ENCODE measurements at regions not wholly inside any gene's neighbourhood (a gene's known extent, or its start where the extent isn't known, plus 50 kb on each side); places are given as distances from the start of the nearest gene placed in this dataset.
A peak's percentile ranks its signal among the peaks of the same experiment; 100 is the strongest.

DNA sequence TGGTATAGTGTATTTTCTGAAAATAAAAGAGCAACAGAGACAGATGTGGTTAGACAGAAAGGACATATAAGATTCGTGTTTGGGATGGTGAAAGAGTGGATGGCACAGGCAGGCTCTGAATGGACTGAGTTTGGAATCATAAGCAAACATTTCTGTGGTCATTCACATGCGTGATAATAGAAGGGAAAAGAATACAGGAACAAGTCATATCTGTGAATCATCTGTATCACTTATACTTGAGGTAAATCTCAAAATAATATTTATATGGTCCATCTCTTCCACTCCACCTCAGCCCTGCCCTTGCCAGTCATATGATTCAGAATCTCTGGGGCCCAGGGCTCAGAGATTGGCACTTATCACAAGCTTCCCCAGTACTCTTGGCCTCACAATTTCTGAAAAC, 535.1 kb downstream of the BCKDHB start:
- H3K4me3 Mint-ChIP-seq: no peak overlapping the region
- ChIA-PET POLR2A (no interaction called here), CTCF (no interaction called here)
- H3K36me3 Mint-ChIP-seq: no peaks in the 10 kb centered on the region
- H3K27me3 Mint-ChIP-seq: no peaks in the 10 kb centered on the region
- H3K4me1 Mint-ChIP-seq (ENCODE audit: low read depth): no peaks in the 10 kb centered on the region
- H3K27ac Mint-ChIP-seq: no peak overlapping the region
- no peak for DNase-seq
- intact Hi-C loops (cut with micrococcal nuclease): no loop called here
- H3K9me3 Mint-ChIP-seq: peaks cover 5% of the 10 kb centered on the region

DNA sequence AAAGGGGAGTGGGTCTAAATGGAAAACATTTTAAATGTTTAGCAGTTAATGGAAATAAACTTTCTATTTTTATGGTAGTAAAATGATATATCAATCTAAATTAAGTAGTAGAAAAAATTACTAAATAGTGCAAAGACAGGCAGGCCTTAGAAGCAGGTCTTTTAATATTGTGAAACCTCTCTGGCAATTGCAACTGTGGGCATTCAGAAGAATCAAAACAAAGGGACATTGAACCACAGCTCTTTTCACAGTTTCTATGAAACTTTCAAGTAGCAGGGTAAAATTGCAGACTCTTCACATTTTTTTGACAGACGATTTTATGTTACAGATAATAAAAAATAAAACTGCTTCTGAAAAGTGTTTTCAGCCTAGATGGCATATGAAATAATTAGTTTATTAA, 533.7 kb downstream of the BCKDHB start:
- H3K4me3 Mint-ChIP-seq: no peak overlapping the region
- no peak for DNase-seq
- intact Hi-C loops (cut with micrococcal nuclease): no loop called here
- no peaks in the 10 kb centered on the region for H3K4me1 Mint-ChIP-seq (ENCODE audit: low read depth)
- H3K9me3 Mint-ChIP-seq: peaks cover 3% of the 10 kb centered on the region
- ChIA-PET CTCF (no interaction called here), POLR2A (no interaction called here)
- no peak overlapping the region for H3K27ac Mint-ChIP-seq
- H3K36me3 Mint-ChIP-seq: no peaks in the 10 kb centered on the region
- no peaks in the 10 kb centered on the region for H3K27me3 Mint-ChIP-seq

- H3K4me3 Mint-ChIP-seq: no peak overlapping the region
- no peaks in the 10 kb centered on the region for H3K4me1 Mint-ChIP-seq (ENCODE audit: low read depth)
- H3K36me3 Mint-ChIP-seq: no peaks in the 10 kb centered on the region
- intact Hi-C loops (cut with micrococcal nuclease): no loop called here
- ChIA-PET CTCF (no interaction called here), POLR2A (no interaction called here)
- no peak overlapping the region for H3K27ac Mint-ChIP-seq
- no peak for DNase-seq
- no peaks in the 10 kb centered on the region for H3K9me3 Mint-ChIP-seq
- no peaks in the 10 kb centered on the region for H3K27me3 Mint-ChIP-seq
Observed at GRCh38 chr6:80639181-80639629, 532.7 kb downstream of the BCKDHB start.

- intact Hi-C loops (cut with micrococcal nuclease): no loop called here
- Mint-ChIP-seq H3K4me3 (no peak overlapping the region), H3K36me3 (no peaks in the 10 kb centered on the region), H3K9me3 (no peaks in the 10 kb centered on the region), H3K27me3 (no peaks in the 10 kb centered on the region), H3K27ac (no peak overlapping the region), H3K4me1 (ENCODE audit: low read depth) (no peaks in the 10 kb centered on the region)
- peak; percentile 8 for DNase-seq
- POLR2A ChIA-PET: no interaction called here
- CTCF ChIA-PET: no interaction called here
Observed at GRCh38 chr6:80638213-80639055, 532.0 kb downstream of the BCKDHB start.

DNA sequence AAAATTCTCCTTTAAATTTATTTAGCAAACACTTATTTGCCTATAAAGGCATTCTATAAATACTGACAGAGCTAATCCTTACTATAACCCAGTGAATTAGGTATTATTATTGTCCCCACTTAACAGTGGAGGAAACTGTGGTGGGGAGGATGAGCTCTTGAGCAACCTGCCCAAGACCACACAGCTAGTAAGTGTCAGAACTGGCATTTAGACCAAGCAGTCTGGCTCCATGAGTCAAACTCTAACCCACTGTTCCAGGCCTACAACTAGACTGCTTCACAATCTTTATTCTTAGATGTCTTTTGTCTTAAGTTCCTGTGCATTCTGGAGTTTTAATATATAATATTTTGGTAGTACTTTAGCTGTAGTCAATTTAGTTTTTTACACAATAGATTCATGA, 530.8 kb downstream of the BCKDHB start:
- POLR2A ChIA-PET: no interaction called here
- no peaks in the 10 kb centered on the region for H3K9me3 Mint-ChIP-seq

GRCh38 chr6:80636689-80637088, 530.2 kb downstream of the BCKDHB start:
- H3K4me1 Mint-ChIP-seq (ENCODE audit: low read depth): no peaks in the 10 kb centered on the region
- intact Hi-C loops (cut with micrococcal nuclease): no loop called here
- no peak for DNase-seq
- no peaks in the 10 kb centered on the region for H3K36me3 Mint-ChIP-seq
- CTCF ChIA-PET: no interaction called here
- no peak overlapping the region for H3K4me3 Mint-ChIP-seq
- POLR2A ChIA-PET: no interaction called here
- H3K27me3 Mint-ChIP-seq: no peaks in the 10 kb centered on the region
- H3K27ac Mint-ChIP-seq: no peak overlapping the region
- H3K9me3 Mint-ChIP-seq: no peaks in the 10 kb centered on the region

More for the DNA sequence above, 530.8 kb downstream of the BCKDHB start:
- no peak for DNase-seq
- no peak overlapping the region for H3K4me3 Mint-ChIP-seq
- no peaks in the 10 kb centered on the region for H3K27me3 Mint-ChIP-seq
- no peaks in the 10 kb centered on the region for H3K36me3 Mint-ChIP-seq
- CTCF ChIA-PET: no interaction called here
- intact Hi-C loops (cut with micrococcal nuclease): no loop called here
- no peaks in the 10 kb centered on the region for H3K4me1 Mint-ChIP-seq (ENCODE audit: low read depth)
- H3K27ac Mint-ChIP-seq: no peak overlapping the region

DNA sequence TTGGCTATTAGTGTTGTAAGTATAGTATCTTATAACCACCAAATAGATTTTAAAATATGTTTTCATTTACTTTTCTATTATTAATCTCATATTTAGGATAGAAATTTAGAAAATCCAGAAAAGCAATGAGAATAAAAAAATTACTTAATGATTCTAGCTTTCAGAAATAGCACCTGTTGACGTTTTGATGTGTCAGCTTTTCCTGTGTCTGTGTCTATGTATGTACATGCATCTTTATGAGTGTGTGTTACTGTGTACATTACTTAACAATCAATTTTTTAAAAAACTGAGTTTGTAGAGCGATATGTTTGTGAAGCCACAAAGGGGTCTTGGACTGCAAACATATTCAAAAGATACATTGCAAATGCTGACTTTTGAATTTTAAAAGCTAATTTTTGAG, 526.9 kb downstream of the BCKDHB start:
- Mint-ChIP-seq H3K27ac (no peak overlapping the region), H3K36me3 (no peaks in the 10 kb centered on the region), H3K4me1 (ENCODE audit: low read depth) (no peaks in the 10 kb centered on the region), H3K4me3 (no peak overlapping the region), H3K27me3 (no peaks in the 10 kb centered on the region), H3K9me3 (no peaks in the 10 kb centered on the region)
- intact Hi-C loops (cut with micrococcal nuclease): no loop called here
- DNase-seq: no peak
- ChIA-PET POLR2A (no interaction called here), CTCF (interaction anchor here (0.7 kb wide), 1 partner anchor 244 kb away, joined by 3 read pairs; no protein-coding TSS in a partner anchor)

GRCh38 chr6:80625405-80625804, 518.9 kb downstream of the BCKDHB start:
- POLR2A ChIA-PET: no interaction called here
- Mint-ChIP-seq H3K9me3 (peaks cover 8% of the 10 kb centered on the region), H3K27ac (no peak overlapping the region), H3K4me3 (no peak overlapping the region), H3K36me3 (no peaks in the 10 kb centered on the region), H3K4me1 (ENCODE audit: low read depth) (no peaks in the 10 kb centered on the region), H3K27me3 (no peaks in the 10 kb centered on the region)
- no peak for DNase-seq
- CTCF ChIA-PET: no interaction called here
- intact Hi-C loops (cut with micrococcal nuclease): no loop called here

DNA sequence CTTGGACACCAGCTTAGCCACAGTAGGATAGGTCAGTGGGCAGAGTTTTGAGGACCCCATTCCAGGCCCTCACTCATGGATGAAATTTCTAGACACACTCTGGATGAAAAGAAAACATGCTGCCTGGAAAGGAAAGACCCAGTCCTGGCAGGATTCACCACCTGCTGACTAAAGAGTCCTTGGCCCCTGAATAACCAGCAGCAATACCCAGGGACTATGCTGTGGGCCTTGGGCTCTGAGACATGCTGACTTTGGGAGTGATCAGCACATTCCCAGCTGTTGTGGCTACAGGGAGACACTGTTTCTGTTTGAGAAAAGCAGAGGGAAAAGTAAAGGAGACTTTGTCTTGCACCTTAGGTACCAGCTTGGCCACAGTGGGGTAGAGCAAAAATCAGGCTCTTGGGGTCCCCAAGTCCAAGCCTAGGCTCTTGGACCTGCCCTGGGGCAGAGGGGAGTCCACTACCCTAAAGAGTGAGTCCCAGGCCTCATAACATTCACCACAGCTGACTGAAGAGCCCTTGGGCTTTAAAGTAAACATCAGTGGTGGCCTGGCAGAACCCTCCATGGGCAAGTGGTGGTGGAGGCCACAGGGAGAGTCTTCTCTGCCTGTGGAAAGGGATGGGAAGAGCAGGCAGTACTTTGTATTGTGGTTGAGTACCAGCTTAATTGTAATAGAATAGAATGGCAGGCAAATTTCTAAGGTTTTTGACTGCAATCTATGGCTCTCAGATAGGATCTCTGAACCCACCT, 516.8 kb downstream of the BCKDHB start:
- Mint-ChIP-seq H3K27ac (no peak overlapping the region), H3K27me3 (no peaks in the 10 kb centered on the region), H3K36me3 (no peaks in the 10 kb centered on the region), H3K4me1 (ENCODE audit: low read depth) (no peaks in the 10 kb centered on the region), H3K4me3 (no peak overlapping the region), H3K9me3 (peaks cover 8% of the 10 kb centered on the region)
- DNase-seq: no peak
- ChIA-PET POLR2A (no interaction called here), CTCF (no interaction called here)
- intact Hi-C loops (cut with micrococcal nuclease): no loop called here

DNA sequence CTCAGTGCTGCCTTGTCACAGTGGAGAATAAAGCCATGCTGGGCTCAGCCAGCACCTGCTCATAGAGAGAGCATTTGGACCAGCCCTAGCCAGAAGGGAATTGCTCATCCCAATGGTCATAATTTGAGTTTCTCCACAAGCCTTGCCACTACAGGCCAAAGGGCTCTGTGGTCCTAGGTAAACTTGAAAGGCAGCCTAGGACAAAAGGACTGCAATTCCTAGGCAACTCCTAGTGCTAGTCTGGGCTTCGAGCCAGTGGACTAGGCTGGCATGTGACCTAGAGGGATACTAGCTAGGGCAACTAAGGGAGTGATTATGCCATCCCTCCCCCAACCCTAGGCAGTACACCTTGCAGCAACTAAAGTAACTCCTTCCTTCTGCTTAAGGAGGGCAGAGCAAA, 516.2 kb downstream of the BCKDHB start:
- no peaks in the 10 kb centered on the region for H3K36me3 Mint-ChIP-seq

DNA sequence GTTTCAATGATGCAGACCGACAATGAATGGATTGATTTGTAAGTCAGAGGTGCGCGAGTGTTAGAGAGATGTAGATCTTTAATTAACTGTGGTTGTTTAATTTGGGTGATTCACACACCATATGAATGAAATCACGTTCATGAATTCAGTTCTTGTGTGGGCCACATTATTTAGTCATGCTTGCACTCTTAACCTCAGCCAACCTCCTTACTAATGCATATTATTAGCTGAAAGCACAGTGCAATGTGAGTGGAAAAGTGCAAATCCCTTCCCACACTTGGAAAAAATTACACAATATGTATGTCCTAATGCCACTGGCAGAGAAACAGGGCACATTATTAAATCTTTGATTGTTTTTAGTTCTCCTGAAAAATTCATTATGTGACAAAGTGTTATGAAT, 512.5 kb downstream of the BCKDHB start:
- Mint-ChIP-seq H3K27me3 (no peaks in the 10 kb centered on the region), H3K27ac (no peak overlapping the region), H3K4me1 (ENCODE audit: low read depth) (no peaks in the 10 kb centered on the region), H3K9me3 (peaks cover 9% of the 10 kb centered on the region), H3K4me3 (no peak overlapping the region), H3K36me3 (no peaks in the 10 kb centered on the region)
- DNase-seq: no peak
- intact Hi-C loops (cut with micrococcal nuclease): no loop called here
- CTCF ChIA-PET: no interaction called here
- POLR2A ChIA-PET: no interaction called here

More for the DNA sequence above, 516.2 kb downstream of the BCKDHB start:
- intact Hi-C loops (cut with micrococcal nuclease): no loop called here
- Mint-ChIP-seq H3K9me3 (peaks cover 10% of the 10 kb centered on the region), H3K4me3 (no peak overlapping the region), H3K27ac (no peak overlapping the region), H3K27me3 (no peaks in the 10 kb centered on the region), H3K4me1 (ENCODE audit: low read depth) (no peaks in the 10 kb centered on the region)
- ChIA-PET POLR2A (no interaction called here), CTCF (no interaction called here)
- DNase-seq: no peak

GRCh38 chr6:80610846-80611245, 504.4 kb downstream of the BCKDHB start:
- no peak for DNase-seq
- no peaks in the 10 kb centered on the region for H3K9me3 Mint-ChIP-seq
- H3K27me3 Mint-ChIP-seq: no peaks in the 10 kb centered on the region
- ChIA-PET POLR2A (no interaction called here), CTCF (no interaction called here)
- no peak overlapping the region for H3K4me3 Mint-ChIP-seq
- intact Hi-C loops (cut with micrococcal nuclease): no loop called here
- no peaks in the 10 kb centered on the region for H3K4me1 Mint-ChIP-seq (ENCODE audit: low read depth)
- no peaks in the 10 kb centered on the region for H3K36me3 Mint-ChIP-seq
- H3K27ac Mint-ChIP-seq: no peak overlapping the region

DNA sequence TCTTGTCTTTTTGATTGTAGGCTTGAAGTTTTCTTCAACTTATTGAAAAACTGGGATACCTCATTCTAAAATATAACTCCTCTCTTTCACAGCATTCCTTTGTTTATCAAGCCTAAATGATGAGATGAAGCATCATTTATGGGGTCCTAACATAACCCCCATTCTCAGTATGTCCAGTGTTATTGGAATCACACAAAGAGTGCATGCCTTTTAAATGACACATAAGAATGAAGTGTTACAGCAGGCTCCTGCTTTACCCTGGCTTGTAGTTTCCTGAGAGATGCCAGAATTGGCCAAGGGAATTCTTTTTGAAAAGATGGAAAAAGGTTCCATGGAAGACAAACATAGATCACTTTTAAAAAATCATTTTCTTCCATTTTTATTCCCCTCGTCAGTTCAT, 502.4 kb downstream of the BCKDHB start:
- no peaks in the 10 kb centered on the region for H3K9me3 Mint-ChIP-seq
- ChIA-PET CTCF (no interaction called here), POLR2A (no interaction called here)
- no peak overlapping the region for H3K4me3 Mint-ChIP-seq
- H3K4me1 Mint-ChIP-seq (ENCODE audit: low read depth): no peaks in the 10 kb centered on the region
- H3K27me3 Mint-ChIP-seq: no peaks in the 10 kb centered on the region
- no peak for DNase-seq
- no peak overlapping the region for H3K27ac Mint-ChIP-seq
- H3K36me3 Mint-ChIP-seq: no peaks in the 10 kb centered on the region
- intact Hi-C loops (cut with micrococcal nuclease): no loop called here

Measured in activated CD4-positive, alpha-beta memory T cell treated with anti-CD3 and anti-CD28 coated beads for 36 hours (primary cell).